ENCODE measurements at regions not wholly inside any gene's neighbourhood (a gene's known extent, or its start where the extent isn't known, plus 50 kb on each side); places are given as distances from the start of the nearest gene placed in this dataset.
"Not testable (repeated sequence)": the region's sequence is repeated elsewhere in the genome, so short reads cannot be mapped to it uniquely, and the experiment has no call there.

DNA sequence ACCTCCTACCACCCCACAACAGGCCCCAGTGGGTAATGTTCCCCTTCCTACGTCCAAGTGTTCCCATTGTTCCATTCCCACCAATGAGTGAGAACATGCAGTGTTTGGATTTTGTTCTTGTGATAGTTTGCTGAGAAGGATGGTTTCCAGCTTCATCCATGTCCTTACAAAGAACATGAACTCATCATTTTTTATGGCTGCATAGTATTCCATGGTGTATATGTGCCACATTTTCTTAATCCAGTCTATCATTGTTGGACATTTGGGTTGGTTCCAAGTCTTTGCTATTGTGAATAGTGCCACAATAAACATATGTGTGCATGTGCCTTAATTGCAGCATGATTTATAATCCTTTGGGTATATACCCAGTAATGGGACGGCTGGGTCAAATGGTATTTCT lies 81.6 kb downstream of the P2RY10 start:
- not testable (repeated sequence) for H3K4me1 Mint-ChIP-seq (ENCODE audit: unreplicated experiment); H3K4me3 Mint-ChIP-seq (ENCODE audit: unreplicated experiment); H3K27me3 Mint-ChIP-seq (ENCODE audit: unreplicated experiment); DNase-seq (ENCODE audit: low spot score); H3K27ac Mint-ChIP-seq (ENCODE audit: unreplicated experiment); H3K9me3 Mint-ChIP-seq (ENCODE audit: unreplicated experiment); H3K36me3 Mint-ChIP-seq (ENCODE audit: low read depth, unreplicated experiment)

DNA sequence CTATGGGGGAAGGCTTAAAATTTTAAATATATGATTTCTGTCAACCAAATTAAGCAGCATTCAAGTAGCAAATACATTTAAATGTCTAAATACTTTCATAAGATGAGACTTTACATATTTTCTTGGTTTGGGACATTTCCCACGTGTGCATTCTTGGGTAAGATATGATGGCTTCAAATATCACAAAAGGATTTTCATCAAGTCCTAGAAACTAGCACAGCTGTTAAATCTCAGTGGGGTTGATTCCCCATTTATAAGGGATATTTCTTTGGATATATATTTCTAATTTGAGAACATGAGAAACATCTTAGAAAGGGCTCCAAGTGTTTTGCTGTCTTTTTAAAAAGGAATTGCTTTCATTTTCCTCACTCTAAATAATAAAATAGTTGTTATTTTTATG lies 90.2 kb downstream of the P2RY10 start:
- Mint-ChIP-seq H3K27me3 (ENCODE audit: unreplicated experiment) (no peaks in the 10 kb centered on the region), H3K4me1 (ENCODE audit: unreplicated experiment) (no peaks in the 10 kb centered on the region), H3K9me3 (ENCODE audit: unreplicated experiment) (no peaks in the 10 kb centered on the region), H3K27ac (ENCODE audit: unreplicated experiment) (no peak overlapping the region), H3K36me3 (ENCODE audit: low read depth, unreplicated experiment) (no peaks in the 10 kb centered on the region), H3K4me3 (ENCODE audit: unreplicated experiment) (no peak overlapping the region)
- no peak for DNase-seq (ENCODE audit: low spot score)
- TF ChIP-seq, protein P1, sequence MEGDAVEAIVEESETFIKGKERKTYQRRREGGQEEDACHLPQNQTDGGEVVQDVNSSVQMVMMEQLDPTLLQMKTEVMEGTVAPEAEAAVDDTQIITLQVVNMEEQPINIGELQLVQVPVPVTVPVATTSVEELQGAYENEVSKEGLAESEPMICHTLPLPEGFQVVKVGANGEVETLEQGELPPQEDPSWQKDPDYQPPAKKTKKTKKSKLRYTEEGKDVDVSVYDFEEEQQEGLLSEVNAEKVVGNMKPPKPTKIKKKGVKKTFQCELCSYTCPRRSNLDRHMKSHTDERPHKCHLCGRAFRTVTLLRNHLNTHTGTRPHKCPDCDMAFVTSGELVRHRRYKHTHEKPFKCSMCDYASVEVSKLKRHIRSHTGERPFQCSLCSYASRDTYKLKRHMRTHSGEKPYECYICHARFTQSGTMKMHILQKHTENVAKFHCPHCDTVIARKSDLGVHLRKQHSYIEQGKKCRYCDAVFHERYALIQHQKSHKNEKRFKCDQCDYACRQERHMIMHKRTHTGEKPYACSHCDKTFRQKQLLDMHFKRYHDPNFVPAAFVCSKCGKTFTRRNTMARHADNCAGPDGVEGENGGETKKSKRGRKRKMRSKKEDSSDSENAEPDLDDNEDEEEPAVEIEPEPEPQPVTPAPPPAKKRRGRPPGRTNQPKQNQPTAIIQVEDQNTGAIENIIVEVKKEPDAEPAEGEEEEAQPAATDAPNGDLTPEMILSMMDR (IDR thresholded peaks at IDR 0.05; ENCODE audit: unreplicated experiment), result no peak

DNA sequence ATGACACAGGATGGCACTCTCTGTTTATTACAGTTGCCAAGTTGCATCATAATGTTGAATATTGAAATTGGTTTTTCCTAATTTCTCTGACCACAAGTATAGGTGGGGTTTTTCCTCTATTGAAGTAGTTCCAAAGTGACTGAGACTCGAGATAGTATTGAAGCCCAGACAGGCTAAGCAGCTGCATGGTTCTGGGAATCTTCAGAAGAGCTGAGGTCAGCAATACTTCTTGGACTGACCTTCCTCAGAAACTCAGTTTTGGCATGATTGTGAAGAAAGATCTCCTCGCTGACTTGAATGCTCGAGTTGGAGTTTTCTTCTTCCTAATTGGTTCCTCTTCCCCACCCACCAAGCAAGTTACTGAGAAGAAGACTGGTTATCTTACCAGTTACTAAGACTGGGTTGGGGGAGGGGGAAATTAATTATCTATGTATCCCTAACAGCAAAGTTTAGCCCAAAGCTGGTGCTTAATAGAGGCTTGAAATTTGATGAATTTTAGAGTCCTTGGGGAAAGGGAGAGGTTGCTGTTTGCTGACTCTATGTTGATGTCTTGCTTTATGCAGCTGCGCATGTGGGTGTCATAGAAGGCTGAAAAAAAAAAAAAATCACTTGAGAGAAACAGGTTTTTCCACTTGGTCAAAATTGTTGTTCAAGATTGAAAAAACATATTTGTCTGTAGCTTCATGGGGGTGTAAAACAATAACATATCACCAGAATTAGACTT lies 91.1 kb downstream of the P2RY10 start:
- no peaks in the 10 kb centered on the region for H3K4me1 Mint-ChIP-seq (ENCODE audit: unreplicated experiment)
- H3K27ac Mint-ChIP-seq (ENCODE audit: unreplicated experiment), result no peak overlapping the region
- no peak for DNase-seq (ENCODE audit: low spot score)
- TF ChIP-seq, protein P1 (IDR thresholded peaks at IDR 0.05; ENCODE audit: unreplicated experiment), result no peak
- no peaks in the 10 kb centered on the region for H3K27me3 Mint-ChIP-seq (ENCODE audit: unreplicated experiment)
- no peak overlapping the region for H3K4me3 Mint-ChIP-seq (ENCODE audit: unreplicated experiment)
- no peaks in the 10 kb centered on the region for H3K9me3 Mint-ChIP-seq (ENCODE audit: unreplicated experiment)
- H3K36me3 Mint-ChIP-seq (ENCODE audit: low read depth, unreplicated experiment), result no peaks in the 10 kb centered on the region

DNA sequence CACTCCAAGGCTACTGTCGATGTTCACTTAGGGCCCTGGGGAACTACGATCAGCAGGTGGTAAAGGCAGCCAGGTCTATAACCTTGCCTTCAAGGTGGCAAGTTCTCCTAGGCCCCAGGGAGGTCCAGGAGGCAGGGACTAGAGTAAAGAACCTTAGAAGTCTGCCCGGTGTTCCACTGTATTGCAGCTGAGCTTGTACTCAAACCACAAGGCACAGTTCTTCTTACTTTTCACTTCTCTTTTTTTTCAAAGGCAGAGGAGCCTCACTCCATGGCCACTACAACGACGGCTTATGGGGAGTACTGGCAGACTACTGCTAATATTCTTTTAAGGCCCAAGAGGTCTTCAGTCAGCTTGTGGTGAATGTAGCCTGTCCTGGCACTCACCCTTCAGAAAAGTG lies 78.8 kb upstream of the GPR174 start:
- no peaks in the 10 kb centered on the region for H3K4me1 Mint-ChIP-seq (ENCODE audit: unreplicated experiment)
- no peak overlapping the region for H3K27ac Mint-ChIP-seq (ENCODE audit: unreplicated experiment)
- no peaks in the 10 kb centered on the region for H3K9me3 Mint-ChIP-seq (ENCODE audit: unreplicated experiment)
- no peak overlapping the region for H3K4me3 Mint-ChIP-seq (ENCODE audit: unreplicated experiment)
- H3K36me3 Mint-ChIP-seq (ENCODE audit: low read depth, unreplicated experiment), result no peaks in the 10 kb centered on the region
- peaks cover 2% of the 10 kb centered on the region for H3K27me3 Mint-ChIP-seq (ENCODE audit: unreplicated experiment)
- no peak for DNase-seq (ENCODE audit: low spot score)
- TF ChIP-seq, protein P1 (IDR thresholded peaks at IDR 0.05; ENCODE audit: unreplicated experiment), result no peak

DNA sequence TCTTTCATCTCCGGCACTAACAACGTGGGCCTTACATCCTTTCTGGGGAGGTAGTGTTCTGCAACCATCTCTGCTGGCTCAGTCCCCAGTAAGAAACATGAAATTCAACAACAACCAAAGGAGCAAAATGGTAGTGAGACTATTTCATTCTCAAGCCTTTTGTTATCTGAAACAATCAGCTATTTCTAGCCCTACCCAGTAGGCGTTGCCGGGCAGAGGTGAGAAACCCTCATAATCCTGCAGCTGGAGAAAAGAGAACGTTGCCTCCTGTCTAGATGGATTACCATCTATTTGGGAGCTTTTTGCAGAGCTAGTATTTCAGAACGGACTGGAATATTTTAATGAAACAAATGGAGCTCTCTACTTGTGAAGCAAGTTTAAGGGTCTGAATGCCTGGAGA lies 66.4 kb upstream of the GPR174 start:
- no peak overlapping the region for H3K27ac Mint-ChIP-seq (ENCODE audit: unreplicated experiment)
- no peak overlapping the region for H3K4me3 Mint-ChIP-seq (ENCODE audit: unreplicated experiment)
- peaks cover 2% of the 10 kb centered on the region for H3K27me3 Mint-ChIP-seq (ENCODE audit: unreplicated experiment)
- no peaks in the 10 kb centered on the region for H3K36me3 Mint-ChIP-seq (ENCODE audit: low read depth, unreplicated experiment)
- TF ChIP-seq, protein P1 (IDR thresholded peaks at IDR 0.05; ENCODE audit: unreplicated experiment), result no peak
- H3K4me1 Mint-ChIP-seq (ENCODE audit: unreplicated experiment), result no peaks in the 10 kb centered on the region
- DNase-seq (ENCODE audit: low spot score), result no peak
- H3K9me3 Mint-ChIP-seq (ENCODE audit: unreplicated experiment), result no peaks in the 10 kb centered on the region
